Fibroblast of lung (primary cell): ENCODE measurements at regions not wholly inside any gene's neighbourhood (a gene's known extent, or its start where the extent isn't known, plus 50 kb on each side); places are given as distances from the start of the nearest gene placed in this dataset.

Experiments
- DNase-seq, 2 donors: peaks; one replicate each; pipeline versions ENCODE4 v3.0.0 to v3.0.0-alpha.2; 2010; ENCODE audit warnings: low read depth in 2 of 2
- H2AFZ ChIP-seq: 2 replicates; pipeline ENCODE4 v1.5.1; 2012; ENCODE audit warnings: low read length, control low read depth, inconsistent platforms
- H3K27ac ChIP-seq: 2 replicates; pipeline ENCODE4 v1.5.1; 2011; ENCODE audit warnings: low read length, control low read depth; ENCODE audit not compliant: insufficient read depth
- H3K27me3 ChIP-seq: 2 replicates; pipeline ENCODE4 v1.5.1; 2011; ENCODE audit warnings: mild to moderate bottlenecking, low read length; ENCODE audit not compliant: control insufficient read depth, insufficient read depth
- H3K36me3 ChIP-seq: 2 replicates; pipeline ENCODE4 v1.5.1; 2011; ENCODE audit warnings: low read length; ENCODE audit not compliant: control insufficient read depth, insufficient read depth
- H3K4me1 ChIP-seq: 2 replicates; pipeline ENCODE4 v1.5.1; 2011; ENCODE audit warnings: low read length; ENCODE audit not compliant: control insufficient read depth, insufficient read depth; ENCODE audit errors: extremely low read depth
- H3K4me2 ChIP-seq: 2 replicates; pipeline ENCODE4 v1.5.1; 2011; ENCODE audit warnings: low read length, control low read depth; ENCODE audit not compliant: insufficient read depth; ENCODE audit errors: extremely low read depth
- H3K4me3 ChIP-seq, 4 experiments: fragments of 200-600 bp in 1 of 4; sonication (generic) in 1 of 4; replicated peaks in 1 of 4; 2 replicates each; pipeline ENCODE4 v1.5.1; 2011 to 2016; ENCODE audit warnings: low read length in 4 of 4, low read depth in 3 of 4, mild to moderate bottlenecking in 3 of 4, control low read depth in 2 of 4, inconsistent platforms in 1 of 4, mixed read lengths in 1 of 4; ENCODE audit not compliant: insufficient read depth in 1 of 4; ENCODE audit errors: control extremely low read depth in 1 of 4
- H3K79me2 ChIP-seq: 2 replicates; pipeline ENCODE4 v1.5.1; 2012; ENCODE audit warnings: mild to moderate bottlenecking, low read length, inconsistent platforms; ENCODE audit not compliant: control insufficient read depth, insufficient read depth
- H3K9ac ChIP-seq: 2 replicates; pipeline ENCODE4 v1.5.1; 2011; ENCODE audit warnings: mild to moderate bottlenecking, low read length, control low read depth; ENCODE audit not compliant: insufficient read depth
- H3K9me3 ChIP-seq: 2 replicates; pipeline ENCODE4 v1.5.1; 2012; ENCODE audit warnings: low read depth, low read length; ENCODE audit not compliant: control insufficient read depth, insufficient read depth
- H4K20me1 ChIP-seq: 2 replicates; pipeline ENCODE4 v1.5.1; 2011; ENCODE audit warnings: low read length; ENCODE audit not compliant: control insufficient read depth, insufficient read depth; ENCODE audit errors: extremely low read depth
- CTCF ChIP-seq, 2 donors: IDR thresholded peaks in 1 of 2; conservative IDR thresholded peaks in 1 of 2; 1 replicate in 1 of 2; 2 replicates in 1 of 2; pipeline ENCODE4 v1.5.1; 2011 to 2012; ENCODE audit warnings: low read length in 2 of 2, control low read depth in 1 of 2, inconsistent platforms in 1 of 2, low read depth in 1 of 2, mild to moderate bottlenecking in 1 of 2
- EZH2 ChIP-seq: IDR thresholded peaks from 2 replicates; pipeline ENCODE4 v1.5.1; 2012; ENCODE audit warnings: low read length, control low read depth, mild to moderate bottlenecking; ENCODE audit errors: missing control alignments

GRCh38 chr9:110115341-110115820 is 92.6 kb downstream of the C9orf152 start:
- Histone ChIP-seq H3K36me3 (no peaks in the 10 kb centered on the region), H3K27me3 (no peaks in the 10 kb centered on the region), H3K9me3 (no peaks in the 10 kb centered on the region), H2AFZ (no peak overlapping the region), H3K79me2 (peaks cover 88% of the 10 kb centered on the region), H3K9ac (peak overlapping the region; percentile 17), H3K4me3 (no peak overlapping the region), H3K4me1 (peaks cover 23% of the 10 kb centered on the region), H4K20me1 (no peaks in the 10 kb centered on the region), H3K27ac (peak overlapping the region; percentile 85), H3K4me2 (peak overlapping the region; percentile 61)
- DNase-seq = peak; percentile 62 to 86
- TF ChIP-seq CTCF (conservative IDR thresholded peaks at IDR 0.05 in 1 of 2, IDR thresholded peaks at IDR 0.05 in 1 of 2; ENCODE audit: low read depth in 1 of 2, low read length in 2 of 2) (peak in 1 of 2 donors; percentile 0), EZH2 (no peak)

GRCh38 chr9:110115826-110116542 is 92.0 kb downstream of the C9orf152 start:
- Histone ChIP-seq H3K79me2 (peaks cover 89% of the 10 kb centered on the region), H3K9ac (peak overlapping the region; percentile 21), H2AFZ (no peak overlapping the region), H3K4me2 (peak overlapping the region; percentile 61), H3K27ac (peak overlapping the region; percentile 85), H4K20me1 (no peaks in the 10 kb centered on the region), H3K9me3 (no peaks in the 10 kb centered on the region), H3K36me3 (no peaks in the 10 kb centered on the region), H3K4me3 (no peak overlapping the region), H3K27me3 (no peaks in the 10 kb centered on the region), H3K4me1 (peaks cover 23% of the 10 kb centered on the region)
- DNase-seq = peak; percentile 80 to 95
- no peak for TF ChIP-seq CTCF (conservative IDR thresholded peaks at IDR 0.05 in 1 of 2, IDR thresholded peaks at IDR 0.05 in 1 of 2; ENCODE audit: low read depth in 1 of 2, low read length in 2 of 2)
- no peak for TF ChIP-seq EZH2

GRCh38 chr9:110116543-110116885 is 91.4 kb downstream of the C9orf152 start:
- Histone ChIP-seq H3K36me3 (no peaks in the 10 kb centered on the region), H4K20me1 (no peaks in the 10 kb centered on the region), H3K79me2 (peaks cover 89% of the 10 kb centered on the region), H3K4me1 (peaks cover 23% of the 10 kb centered on the region), H3K4me2 (no peak overlapping the region), H3K9ac (no peak overlapping the region), H3K9me3 (no peaks in the 10 kb centered on the region), H3K27ac (peak overlapping the region; percentile 85), H3K4me3 (no peak overlapping the region), H3K27me3 (no peaks in the 10 kb centered on the region), H2AFZ (no peak overlapping the region)
- no peak for TF ChIP-seq CTCF (conservative IDR thresholded peaks at IDR 0.05 in 1 of 2, IDR thresholded peaks at IDR 0.05 in 1 of 2; ENCODE audit: low read depth in 1 of 2, low read length in 2 of 2)
- TF ChIP-seq EZH2 = no peak
- DNase-seq = peak; percentile 83 to 99
